GM18867 (cell line): ENCODE measurements at regions not wholly inside any gene's neighbourhood (a gene's known extent, or its start where the extent isn't known, plus 50 kb on each side); places are given as distances from the start of the nearest gene placed in this dataset.
"Not testable (repeated sequence)": the region's sequence is repeated elsewhere in the genome, so short reads cannot be mapped to it uniquely, and the experiment has no call there.

ENCODE experiments used
- ATAC-seq: cut with Tn5 transposase; IDR thresholded peaks from one replicate; pipeline ENCODE4 v1.9.1; 2021; ENCODE audit warnings: mild to moderate bottlenecking, moderate library complexity; ENCODE audit not compliant: unreplicated experiment

- no peak for ATAC-seq
These were observed 352.4 kb downstream of the BRD1 start for GRCh38 chr22:49475253-49475652.

DNA sequence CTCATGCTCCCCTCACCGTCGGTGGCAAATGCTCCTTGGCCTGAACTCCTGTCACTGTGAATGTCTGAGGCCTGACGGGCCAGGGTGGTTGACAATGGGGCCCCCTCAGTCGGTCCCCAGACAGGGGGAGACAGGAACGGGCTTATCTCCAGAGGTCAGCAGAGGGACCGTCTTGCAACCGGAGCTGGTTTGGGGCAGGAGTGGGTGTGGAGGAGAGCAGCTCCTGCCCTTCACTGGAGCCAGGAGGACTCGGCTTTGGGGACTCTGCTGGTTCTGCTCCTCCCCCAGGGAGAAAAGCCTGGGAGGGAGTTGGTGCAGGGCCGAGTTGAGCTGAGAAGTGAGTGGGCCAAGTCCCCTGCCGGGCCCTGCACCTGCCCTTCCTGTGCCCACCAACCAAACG is 354.4 kb downstream of the BRD1 start:
- ATAC-seq = no peak

DNA sequence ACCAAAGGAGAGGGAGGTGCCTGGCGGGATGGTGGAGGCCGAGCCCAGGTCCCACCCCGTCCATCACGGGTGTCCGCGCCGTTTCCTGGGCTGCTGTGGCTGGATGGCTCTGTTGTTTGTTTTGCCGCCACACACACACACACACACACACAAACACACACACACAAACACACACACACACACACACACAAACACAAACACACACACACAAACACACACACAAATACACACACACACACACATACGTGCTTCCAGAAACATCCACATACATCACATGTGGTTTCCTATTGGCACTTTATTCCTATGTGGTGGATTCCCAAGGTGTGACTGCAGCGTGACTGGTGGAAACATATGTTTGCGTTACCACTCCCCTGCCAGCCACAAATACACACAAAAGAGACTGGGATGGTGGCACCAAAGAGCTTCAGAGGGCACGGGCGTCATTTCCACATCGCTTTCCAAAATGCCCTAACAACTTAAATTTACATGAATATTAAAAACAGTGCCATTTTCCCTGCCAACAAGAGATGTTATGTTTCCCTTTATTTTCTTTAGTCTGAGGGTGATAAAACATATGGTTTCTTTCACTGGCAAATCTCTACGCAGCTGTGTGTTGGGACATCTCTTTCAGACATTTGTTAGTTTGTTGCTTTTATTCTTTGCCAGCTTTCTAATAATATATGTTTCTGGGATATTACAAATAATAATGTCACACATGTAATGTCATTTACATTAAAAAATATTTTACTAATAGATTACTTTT is 356.8 kb downstream of the BRD1 start:
- ATAC-seq = no peak

- ATAC-seq = no peak
These were observed 357.6 kb downstream of the BRD1 start for GRCh38 chr22:49469896-49470740.

- no peak for ATAC-seq
These were observed 359.0 kb downstream of the BRD1 start for GRCh38 chr22:49468487-49469198.

DNA sequence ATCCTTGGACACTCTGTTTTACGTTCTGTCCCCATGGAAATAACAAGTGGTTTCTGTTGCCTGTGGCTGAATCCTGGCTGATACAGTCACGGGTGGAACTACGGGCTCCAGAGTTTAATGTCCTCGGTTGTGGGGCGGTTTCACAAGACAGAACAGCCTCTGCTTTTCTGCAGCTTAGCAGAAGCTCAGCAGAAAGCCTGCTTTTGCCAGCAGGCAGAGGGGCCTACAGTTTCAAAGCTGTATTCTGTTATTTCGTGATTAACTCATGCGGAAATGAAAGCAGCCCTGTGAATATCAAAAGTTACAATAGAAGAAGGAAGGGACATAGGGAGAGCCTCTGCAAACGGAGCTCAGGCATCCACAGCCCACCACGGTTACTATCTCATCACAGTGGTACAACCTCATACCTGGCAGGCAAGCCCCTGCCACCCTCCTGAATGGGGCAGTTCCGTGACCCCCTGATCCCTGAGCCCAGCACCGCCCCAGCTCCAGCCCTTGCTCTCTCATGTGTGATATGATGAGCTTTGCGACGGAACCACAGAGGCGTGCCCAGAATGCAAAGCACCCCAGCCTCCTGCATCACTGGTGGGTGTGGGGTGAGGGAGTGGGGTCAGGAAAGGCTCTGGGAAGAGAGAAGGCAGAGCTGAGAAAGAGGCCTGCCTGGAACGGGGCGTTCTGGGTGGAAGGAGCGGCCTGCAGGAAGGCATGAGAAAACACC is 360.6 kb downstream of the BRD1 start:
- no peak for ATAC-seq

GRCh38 chr22:49464037-49464436 is 363.6 kb downstream of the BRD1 start:
- ATAC-seq = no peak

DNA sequence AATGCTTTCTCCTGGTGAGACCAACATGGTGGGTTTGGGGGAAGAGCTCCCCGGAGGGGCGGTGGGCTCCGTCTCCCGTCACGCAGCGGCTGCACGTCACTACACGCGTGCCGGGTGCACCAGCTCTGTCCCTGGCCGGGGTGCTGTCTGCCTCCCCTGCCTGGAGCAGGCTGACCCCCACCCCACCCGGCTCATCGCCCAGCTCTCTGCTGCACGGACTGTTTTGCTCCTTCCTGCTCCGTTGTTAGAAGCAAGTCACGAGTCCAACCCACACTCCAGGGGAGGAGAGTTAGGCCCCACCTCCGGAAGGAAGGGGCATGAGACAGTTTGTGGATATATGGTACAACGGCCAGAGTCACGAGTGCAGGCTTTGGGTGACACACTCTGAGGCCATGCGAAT is 364.9 kb downstream of the BRD1 start:
- ATAC-seq = no peak

DNA sequence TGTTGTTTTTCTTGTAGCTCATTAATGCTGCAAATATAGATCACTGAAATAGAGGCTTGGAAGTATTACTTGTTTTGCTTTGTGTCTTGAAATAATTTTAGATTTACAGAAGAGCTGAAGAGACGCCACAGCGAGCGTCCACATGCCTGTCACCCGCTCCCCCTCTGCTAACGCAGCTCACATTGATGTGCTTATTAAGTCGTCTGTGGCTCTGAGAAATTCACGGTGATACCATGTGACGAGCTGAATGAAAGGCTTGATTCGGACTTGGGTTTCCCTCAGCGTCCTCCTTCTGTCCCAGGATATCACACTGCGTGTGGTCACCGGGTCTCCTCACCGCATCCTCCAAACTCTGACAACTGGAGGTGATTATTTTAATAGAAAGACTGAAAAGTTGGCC is 365.4 kb downstream of the BRD1 start:
- no peak for ATAC-seq

GRCh38 chr22:49461674-49462073 is 366.0 kb downstream of the BRD1 start:
- ATAC-seq = no peak

- no peak for ATAC-seq
These were observed 366.9 kb downstream of the BRD1 start for GRCh38 chr22:49460592-49461281.

DNA sequence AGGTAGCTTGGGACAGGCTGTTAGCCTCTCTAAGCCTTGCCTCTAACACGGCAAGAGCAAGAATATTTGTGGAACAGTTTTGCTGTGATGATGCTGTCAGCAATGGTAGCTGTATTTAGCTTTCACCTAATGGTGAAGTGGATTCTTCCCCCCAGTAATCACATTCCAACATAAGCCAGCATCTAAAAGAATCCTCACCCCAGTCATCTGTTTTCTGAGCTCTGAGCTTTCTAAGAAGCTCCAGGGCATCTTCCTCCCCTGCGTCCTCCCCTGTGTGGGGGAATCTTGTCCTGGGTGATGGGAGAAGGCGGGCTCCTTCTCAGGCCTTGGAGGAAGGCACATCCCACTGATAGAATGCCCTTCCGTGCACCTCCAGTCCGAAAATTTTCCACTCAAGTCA is 367.6 kb downstream of the BRD1 start:
- ATAC-seq = no peak

GRCh38 chr22:49458708-49459099 is 369.0 kb downstream of the BRD1 start:
- ATAC-seq = no peak

GRCh38 chr22:49457946-49458707 is 369.5 kb downstream of the BRD1 start:
- ATAC-seq = no peak

DNA sequence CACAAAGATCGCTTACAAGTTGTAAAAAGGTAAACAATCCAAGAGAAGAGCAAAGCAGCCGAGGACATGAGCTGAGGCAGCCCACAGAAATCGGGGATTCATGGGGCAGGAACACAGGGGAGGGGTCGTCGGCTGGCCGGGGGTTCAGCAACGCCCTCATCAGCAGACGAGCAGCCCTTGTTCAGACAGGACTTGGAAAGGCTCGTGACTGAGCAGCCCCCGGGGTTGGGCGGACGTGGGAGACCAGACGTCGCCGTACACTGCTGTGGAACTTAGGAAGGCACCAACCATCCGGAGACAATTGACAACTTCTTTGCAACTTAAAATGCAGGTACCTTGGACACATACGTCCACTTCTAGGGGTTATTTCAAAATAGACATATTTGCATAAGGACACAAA is 370.5 kb downstream of the BRD1 start:
- ATAC-seq = no peak

DNA sequence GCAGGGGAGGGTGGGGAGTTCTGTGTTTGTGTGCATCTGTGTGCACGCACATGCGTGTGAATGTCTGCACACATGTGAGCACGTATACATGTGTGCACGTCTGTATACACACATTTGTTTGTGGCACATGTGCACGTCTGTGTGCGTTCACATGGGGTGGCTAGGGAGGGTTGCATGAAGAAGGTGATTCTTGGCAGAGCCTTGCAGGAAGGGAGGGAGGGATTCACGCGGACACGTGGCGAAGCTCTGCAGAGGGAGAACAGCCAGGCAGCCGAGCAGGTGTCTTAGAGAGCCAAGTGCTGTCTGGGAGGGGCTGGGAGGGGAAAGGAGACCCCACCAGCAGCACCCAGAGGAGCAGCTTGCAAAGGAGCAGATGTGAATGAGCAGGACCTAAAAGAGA is 372.1 kb downstream of the BRD1 start:
- no peak for ATAC-seq

GRCh38 chr22:49454726-49455125 is 372.9 kb downstream of the BRD1 start:
- ATAC-seq = no peak

GRCh38 chr22:49453771-49454170 is 373.9 kb downstream of the BRD1 start:
- ATAC-seq = no peak

DNA sequence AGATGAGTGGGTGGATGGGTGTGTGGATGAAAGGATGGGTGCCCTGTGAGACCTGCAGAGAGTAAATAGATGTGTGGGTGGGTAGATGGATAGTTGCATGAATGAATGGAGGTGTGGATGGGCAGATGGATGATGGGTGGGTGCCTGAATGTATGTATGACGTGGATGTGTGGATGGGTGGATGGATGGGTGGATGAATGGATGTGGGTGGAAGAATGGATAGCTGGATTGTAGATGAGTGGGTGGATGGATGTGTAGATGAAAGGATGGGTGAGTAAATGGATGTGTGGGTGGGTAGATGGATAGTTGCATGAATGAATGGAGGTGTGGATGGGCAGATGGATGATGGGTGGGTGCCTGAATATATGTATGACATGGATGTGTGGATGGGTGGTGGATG is 374.7 kb downstream of the BRD1 start:
- not testable (repeated sequence) for ATAC-seq
